ENCODE measurements at regions not wholly inside any gene's neighbourhood (a gene's known extent, or its start where the extent isn't known, plus 50 kb on each side); places are given as distances from the start of the nearest gene placed in this dataset.
"Not testable (repeated sequence)": the region's sequence is repeated elsewhere in the genome, so short reads cannot be mapped to it uniquely, and the experiment has no call there.

GRCh38 chr6:86456821-86457220, 480.5 kb upstream of the HTR1E start:
- no peak for DNase-seq

GRCh38 chr6:86453232-86453631, 484.1 kb upstream of the HTR1E start:
- DNase-seq: no peak

GRCh38 chr6:86448398-86448797, 488.9 kb upstream of the HTR1E start:
- no peak for DNase-seq

- DNase-seq: no peak
Measured at GRCh38 chr6:86440608-86441007, 496.7 kb upstream of the HTR1E start.

- no peak for DNase-seq
Measured at GRCh38 chr6:86423571-86423970, 513.8 kb upstream of the HTR1E start.

GRCh38 chr6:86412057-86412456, 525.3 kb upstream of the HTR1E start:
- no peak for DNase-seq

GRCh38 chr6:86407128-86407527, 530.2 kb upstream of the HTR1E start:
- no peak for DNase-seq

- DNase-seq: not testable (repeated sequence)
Measured at GRCh38 chr6:86392850-86393249, 544.5 kb upstream of the HTR1E start.

- no peak for DNase-seq
Measured at GRCh38 chr6:86380571-86381125, 556.7 kb upstream of the HTR1E start.

- no peak for DNase-seq
Measured at GRCh38 chr6:86357877-86358276, 579.5 kb upstream of the HTR1E start.

- no peak for DNase-seq
Measured at GRCh38 chr6:86355271-86355670, 582.1 kb upstream of the HTR1E start.

- DNase-seq: no peak
Measured at GRCh38 chr6:86331919-86332318, 605.4 kb upstream of the HTR1E start.

- DNase-seq: no peak
Measured at GRCh38 chr6:86331265-86331840, 606.0 kb upstream of the HTR1E start.

GRCh38 chr6:86306210-86306609, 631.1 kb upstream of the HTR1E start:
- DNase-seq: no peak

- no peak for DNase-seq
Measured at GRCh38 chr6:86285876-86286275, 643.2 kb upstream of the SYNCRIP start.

- not testable (repeated sequence) for DNase-seq
Measured at GRCh38 chr6:86284809-86285480, 642.3 kb upstream of the SYNCRIP start.

GRCh38 chr6:86283596-86283995, 640.9 kb upstream of the SYNCRIP start:
- not testable (repeated sequence) for DNase-seq

- no peak for DNase-seq
Measured at GRCh38 chr6:86276056-86276455, 633.4 kb upstream of the SYNCRIP start.

GRCh38 chr6:86273936-86274335, 631.2 kb upstream of the SYNCRIP start:
- no peak for DNase-seq

GRCh38 chr6:86256615-86257187, 614.0 kb upstream of the SYNCRIP start:
- DNase-seq: no peak

- no peak for DNase-seq
Measured at GRCh38 chr6:86255973-86256372, 613.3 kb upstream of the SYNCRIP start.

GRCh38 chr6:86251106-86251505, 608.4 kb upstream of the SYNCRIP start:
- no peak for DNase-seq

GRCh38 chr6:86217906-86218305, 575.2 kb upstream of the SYNCRIP start:
- no peak for DNase-seq

GRCh38 chr6:86215323-86215722, 572.6 kb upstream of the SYNCRIP start:
- DNase-seq: no peak

Measured in SHP77 treated with DMSO at 0.1 percent for 48 hours (cell line).